GM18951 (cell line): ENCODE measurements at regions not wholly inside any gene's neighbourhood (a gene's known extent, or its start where the extent isn't known, plus 50 kb on each side); places are given as distances from the start of the nearest gene placed in this dataset.

Experiments used
- POLR2A ChIP-seq: IDR thresholded peaks from 4 replicates; pipeline ENCODE4 v1.6.1; 2011; ENCODE audit warnings: mild to moderate bottlenecking; ENCODE audit not compliant: insufficient read length, insufficient read depth; ENCODE audit errors: extremely low read depth
- in situ Hi-C: fragments of 300-500 bp; cut with MboI; formaldehyde crosslinking; loops from one replicate; pipeline ENCODE4 v1.12.0; 2022; ENCODE audit warnings: low sequenced_read_pairs, mixed read lengths, inconsistent platforms; ENCODE audit not compliant: unreplicated experiment

DNA sequence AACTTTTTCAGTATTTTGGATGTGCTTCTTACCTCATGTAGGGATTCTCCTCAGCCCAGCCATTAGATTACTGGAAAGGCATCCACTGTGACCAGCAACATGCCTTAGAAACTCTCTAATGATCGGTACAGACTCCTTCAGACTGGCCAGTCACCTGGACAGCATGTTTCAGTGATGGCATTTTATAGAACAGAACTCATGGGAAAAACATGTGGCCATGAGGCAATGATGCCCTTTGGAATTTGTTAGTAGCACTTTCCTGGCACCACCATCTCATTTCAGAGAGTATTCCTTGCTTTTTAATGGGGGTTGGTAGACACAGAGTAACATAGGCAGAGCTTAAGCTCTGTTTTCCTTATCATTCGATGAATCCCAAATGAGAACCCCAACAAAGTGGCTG is 72.1 kb upstream of the FAM98A start:
- in situ Hi-C loops: no loop called here
- TF ChIP-seq POLR2A: no peak

DNA sequence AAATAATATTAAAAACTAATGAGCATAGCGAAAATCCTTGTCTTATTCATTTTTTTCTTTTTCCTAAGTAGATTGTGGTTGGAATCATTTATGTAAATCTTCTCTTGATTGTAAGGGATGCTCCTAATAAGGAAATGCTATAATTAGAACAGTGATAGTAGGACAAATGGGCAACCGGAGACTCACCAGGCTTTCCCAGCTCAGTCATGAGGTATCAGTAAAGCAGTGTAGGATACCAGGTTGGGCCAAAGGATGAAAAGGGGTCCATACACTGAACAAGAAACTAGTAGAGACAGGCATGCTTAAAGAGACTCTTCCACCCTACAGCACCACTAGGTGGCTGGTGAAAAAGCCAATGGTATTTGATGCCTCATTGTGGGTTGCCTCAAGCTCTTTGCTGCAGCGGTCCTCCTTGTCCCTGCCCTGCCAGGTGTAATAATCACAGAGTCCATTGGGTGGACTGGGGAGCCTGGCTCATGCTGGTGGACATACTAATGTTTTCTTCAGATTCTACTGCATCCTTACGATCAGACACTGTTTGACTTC is 71.4 kb upstream of the FAM98A start:
- TF ChIP-seq POLR2A: no peak
- in situ Hi-C loops: no loop called here

DNA sequence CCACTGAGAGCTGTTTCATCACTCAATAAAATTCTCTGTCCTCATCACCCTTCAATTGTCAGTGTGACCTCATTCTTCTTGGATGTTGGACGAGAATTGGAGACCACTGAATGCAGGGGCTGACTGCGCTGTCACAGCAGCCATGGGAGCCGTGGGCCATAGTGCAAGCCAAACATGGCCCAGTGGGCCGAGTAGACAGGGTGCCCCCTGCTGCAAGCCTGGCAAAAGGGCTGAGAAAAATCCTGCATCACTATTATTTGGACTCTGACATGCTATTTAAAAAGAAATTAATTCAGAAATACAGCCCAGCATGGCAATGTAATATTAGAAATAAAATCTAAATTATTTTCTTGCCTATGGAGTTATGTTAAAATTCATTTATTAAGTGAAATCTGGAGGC is 67.8 kb upstream of the FAM98A start:
- in situ Hi-C loops: no loop called here
- no peak for TF ChIP-seq POLR2A

DNA sequence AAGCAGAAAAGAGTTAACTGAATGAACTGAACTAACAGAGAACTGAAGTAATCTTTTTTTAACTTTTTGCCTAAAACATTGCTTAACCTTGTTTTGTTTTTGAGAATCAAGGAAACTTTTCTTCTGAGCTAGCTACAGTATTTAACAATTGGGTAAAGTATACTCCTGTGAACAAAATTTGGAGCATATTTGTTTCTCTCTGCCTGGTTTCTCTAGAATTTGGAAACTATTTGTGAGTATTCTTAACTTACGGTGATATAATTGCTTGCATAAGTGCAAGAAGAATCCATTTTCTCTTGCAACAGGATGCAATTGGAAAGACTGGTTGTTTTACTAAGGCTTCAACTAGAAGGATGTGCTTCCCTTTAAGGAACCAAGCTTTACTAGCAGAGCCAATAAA is 65.9 kb upstream of the FAM98A start:
- TF ChIP-seq POLR2A: no peak
- in situ Hi-C loops: no loop called here

DNA sequence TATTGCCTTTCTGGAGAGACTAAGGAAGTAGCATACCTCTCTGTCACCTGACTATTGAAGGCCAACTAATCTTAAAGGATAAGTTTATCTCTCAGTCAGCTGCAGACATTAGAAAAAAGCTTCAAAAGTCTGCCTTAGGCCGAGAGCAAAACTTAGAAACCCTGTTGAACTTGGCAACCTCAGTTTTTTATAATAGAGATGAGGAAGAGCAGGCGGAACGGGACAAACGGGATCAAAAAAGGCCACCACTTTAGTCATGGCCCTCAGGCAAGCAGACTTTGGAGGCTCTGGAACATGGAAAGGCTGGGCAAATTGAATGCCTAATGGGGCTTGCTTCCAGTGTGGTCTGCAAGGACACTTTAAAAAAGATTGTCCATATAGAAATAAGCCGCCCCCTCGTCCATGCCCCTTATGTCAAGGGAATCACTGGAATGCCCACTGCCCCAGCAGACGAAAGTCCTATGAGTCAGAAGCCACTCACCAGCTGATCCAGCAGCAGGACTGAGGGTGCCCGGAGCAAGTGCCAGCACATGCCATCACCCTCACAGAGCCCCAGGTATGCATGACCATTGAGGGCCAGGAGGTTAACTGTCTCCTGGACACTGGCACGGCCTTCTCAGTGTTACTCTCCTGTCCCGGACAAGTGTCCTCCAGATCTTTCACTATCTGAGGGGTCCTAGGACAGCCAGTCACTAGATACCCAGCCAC is 61.5 kb upstream of the FAM98A start:
- in situ Hi-C loops: no loop called here
- TF ChIP-seq POLR2A: no peak

DNA sequence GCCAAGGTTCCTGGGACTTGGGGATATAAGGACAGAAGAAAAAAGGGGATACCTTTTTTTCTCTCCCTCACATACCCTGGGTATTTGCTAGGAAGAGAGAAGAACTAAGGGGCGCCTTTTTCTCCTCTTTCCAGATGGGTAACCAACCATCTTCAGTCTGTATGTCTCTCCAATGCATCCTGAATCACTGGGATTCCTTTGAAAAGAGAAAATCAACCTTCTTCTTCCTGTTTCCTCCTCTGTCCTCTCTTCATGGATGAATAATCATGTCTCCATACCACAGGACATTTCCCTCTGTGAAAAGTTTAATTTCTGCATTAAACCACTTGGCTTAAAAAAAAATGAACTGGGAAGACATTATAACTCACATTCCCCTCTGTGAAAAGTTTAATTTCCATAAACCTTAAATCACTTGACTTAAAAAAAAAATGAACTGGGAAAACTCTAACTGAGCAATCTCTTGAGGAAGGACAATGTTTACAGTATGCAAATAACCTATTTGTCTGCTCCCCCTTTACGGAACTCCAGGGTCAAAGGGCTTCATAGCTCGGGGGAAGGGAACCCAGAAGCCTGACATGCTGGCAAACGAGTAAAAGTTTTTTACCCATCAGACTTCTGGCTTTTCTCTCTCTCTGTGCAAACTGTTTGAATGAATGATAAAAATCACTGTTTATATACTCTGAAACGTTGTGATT is 56.7 kb upstream of the FAM98A start:
- in situ Hi-C loops: no loop called here
- no peak for TF ChIP-seq POLR2A

DNA sequence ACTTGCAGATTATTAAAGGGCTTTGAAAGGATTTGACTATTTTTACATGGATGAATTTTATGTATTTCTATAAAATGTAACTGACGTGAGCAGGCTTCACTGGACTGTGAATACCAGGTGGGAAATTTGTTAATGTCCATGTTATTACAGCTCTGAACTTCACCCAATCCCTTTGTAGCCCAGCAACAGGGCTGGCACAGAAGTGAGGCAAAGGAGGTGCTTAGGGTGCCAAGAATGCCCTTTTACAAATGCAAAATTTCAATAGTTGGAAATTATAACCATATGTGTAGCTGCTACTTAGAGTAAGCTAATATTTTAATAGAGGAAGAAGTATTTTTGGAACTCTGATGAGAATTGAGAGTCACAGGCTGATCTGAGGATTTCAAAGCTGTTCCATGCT is 53.7 kb upstream of the FAM98A start:
- TF ChIP-seq POLR2A: no peak
- in situ Hi-C loops: no loop called here

DNA sequence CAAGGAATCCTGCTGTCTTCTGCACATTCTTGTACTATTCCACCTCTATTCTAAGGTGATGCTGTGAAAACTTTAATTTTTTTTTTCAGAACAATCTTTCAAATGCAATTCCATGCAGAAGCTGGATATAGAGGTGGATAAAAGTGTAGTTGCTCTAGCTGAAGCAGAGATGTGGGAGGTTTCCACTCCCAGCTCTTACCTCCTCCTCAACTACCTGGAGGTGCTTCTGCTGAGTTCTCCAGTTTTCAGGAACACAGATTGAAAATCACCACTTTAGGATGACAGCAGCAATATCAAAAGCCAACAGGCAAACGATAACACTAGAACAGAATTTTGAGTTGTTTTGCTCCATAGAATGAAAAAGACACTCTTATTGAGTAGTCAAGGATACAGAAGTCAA is 51.1 kb upstream of the FAM98A start:
- in situ Hi-C loops: no loop called here
- no peak for TF ChIP-seq POLR2A
